B cell (primary cell): ENCODE measurements at regions not wholly inside any gene's neighbourhood (a gene's known extent, or its start where the extent isn't known, plus 50 kb on each side); places are given as distances from the start of the nearest gene placed in this dataset.

Source experiments
- ATAC-seq: fragments of 200-7000 bp; cut with Tn5 transposase; one replicate; pipeline ENCODE4 v1.10.0; 2021; ENCODE audit warnings: low read depth, mild to moderate bottlenecking, moderate number of reproducible peaks, moderate library complexity
- CTCF ChIA-PET: fragments of 350-600 bp; sonication (Branson Sonifier 250); formaldehyde crosslinking; loops from one replicate; lab custom pipeline; 2021; ENCODE audit warnings: antibody characterized with exemption, inconsistent platforms; lab: Charles Lee
- POLR2A ChIA-PET: fragments of 350-600 bp; sonication (Branson Sonifier 250); formaldehyde crosslinking; loops from one replicate; lab custom pipeline; 2021; ENCODE audit warnings: antibody characterized with exemption; lab: Charles Lee
- DNase-seq: peaks from one replicate; pipeline ENCODE4 v3.0.0; 2013
- H2AFZ ChIP-seq: 2 replicates; pipeline ENCODE4 v1.6.1; 2012; ENCODE audit warnings: mild to moderate bottlenecking, low read depth, low read length; ENCODE audit not compliant: insufficient read depth, poor library complexity, severe bottlenecking
- H3K27ac ChIP-seq, 2 donors: 1 replicate in 1 of 2; 2 replicates in 1 of 2; pipeline ENCODE4 v1.5.1; 2012 to 2013; ENCODE audit warnings: low read length in 2 of 2, mild to moderate bottlenecking in 2 of 2, moderate library complexity in 1 of 2
- H3K27me3 ChIP-seq, 4 experiments: fragments of 200-600 bp in 1 of 4; sonication (generic) in 1 of 4; replicated peaks in 1 of 4; 1 replicate in 2 of 4; 2 replicates in 2 of 4; pipeline versions ENCODE4 v1.6.1 to v1.7.0; 2013 to 2016; ENCODE audit warnings: low read length in 3 of 4, mild to moderate bottlenecking in 2 of 4, mixed read lengths in 1 of 4, moderate library complexity in 1 of 4; ENCODE audit not compliant: insufficient read depth in 4 of 4, control insufficient read depth in 3 of 4; ENCODE audit errors: control extremely low read depth in 1 of 4
- H3K36me3 ChIP-seq, 2 experiments: replicated peaks in 1 of 2; 1 replicate in 1 of 2; 2 replicates in 1 of 2; pipeline versions ENCODE4 v1.6.1 to v1.7.1; 2013; ENCODE audit warnings: low read length in 1 of 2; ENCODE audit not compliant: insufficient read depth in 2 of 2, control insufficient read depth in 1 of 2; ENCODE audit errors: control extremely low read depth in 1 of 2, extremely low read depth in 1 of 2
- H3K4me1 ChIP-seq, 2 donors: fragments of 200-600 bp in 1 of 2; sonication (generic) in 1 of 2; 1 replicate in 1 of 2; 2 replicates in 1 of 2; pipeline versions ENCODE4 v1.5.1 to v1.6.1; 2013 to 2017; ENCODE audit warnings: low read length in 2 of 2; ENCODE audit not compliant: control insufficient read depth in 2 of 2, insufficient read depth in 2 of 2
- H3K4me2 ChIP-seq: replicated peaks from 2 replicates; pipeline ENCODE3; 2012; ENCODE audit warnings: mild to moderate bottlenecking, low read depth, low read length; ENCODE audit not compliant: poor library complexity, severe bottlenecking
- H3K4me3 ChIP-seq, 5 experiments: fragments of 200-600 bp in 1 of 5; sonication (generic) in 1 of 5; 1 replicate in 3 of 5; 2 replicates in 2 of 5; pipeline versions ENCODE4 v1.5.1 to v1.7.0; 2011 to 2016; ENCODE audit warnings: low read length in 4 of 5, mild to moderate bottlenecking in 4 of 5, low read depth in 2 of 5, control low read depth in 1 of 5, moderate library complexity in 1 of 5; ENCODE audit not compliant: insufficient read depth in 1 of 5; ENCODE audit errors: control extremely low read depth in 1 of 5, extremely low read depth in 1 of 5
- H3K79me2 ChIP-seq: fragments of 200-600 bp; sonication (generic); one replicate; pipeline ENCODE4 v1.6.0; 2016; ENCODE audit warnings: low read length; ENCODE audit not compliant: control insufficient read depth, insufficient read depth
- H3K9ac ChIP-seq: fragments of 200-600 bp; sonication (generic); 2 replicates; pipeline ENCODE4 v1.6.1; 2017; ENCODE audit warnings: mild to moderate bottlenecking, low read length, moderate library complexity
- H3K9me3 ChIP-seq, 3 donors: one replicate each; pipeline versions ENCODE4 v1.6.1 to v1.7.1; 2013; ENCODE audit warnings: low read length in 2 of 3; ENCODE audit not compliant: control insufficient read depth in 2 of 3, insufficient read depth in 1 of 3; ENCODE audit errors: control extremely low read depth in 1 of 3
- H4K20me1 ChIP-seq: 2 replicates; pipeline ENCODE4 v1.6.0; 2012; ENCODE audit warnings: mild to moderate bottlenecking, low read length; ENCODE audit not compliant: insufficient read depth, control insufficient read depth, poor library complexity, severe bottlenecking
- H3K27ac Mint-ChIP-seq: one replicate; pipeline ENCODE4 v1.8.0; 2021; ENCODE audit warnings: mixed read lengths
- H3K27me3 Mint-ChIP-seq: one replicate; pipeline ENCODE4 v1.8.0; 2021; ENCODE audit warnings: mixed read lengths
- H3K4me1 Mint-ChIP-seq: one replicate; pipeline ENCODE4 v1.8.0; 2021; ENCODE audit warnings: mixed read lengths
- H3K4me3 Mint-ChIP-seq: one replicate; pipeline ENCODE4 v1.8.0; 2021; ENCODE audit warnings: mixed read lengths
- H3K9me3 Mint-ChIP-seq: one replicate; pipeline ENCODE4 v1.8.0; 2022; ENCODE audit warnings: mixed read lengths; ENCODE audit not compliant: insufficient read depth
- CTCF ChIP-seq: fragments of 200-600 bp; IDR thresholded peaks from one replicate; pipeline ENCODE4 v1.8.0; 2022; ENCODE audit warnings: antibody characterized with exemption, mild to moderate bottlenecking
- EZH2 ChIP-seq: IDR thresholded peaks from 2 replicates; pipeline ENCODE4 v1.6.1; 2012; ENCODE audit warnings: borderline replicate concordance, low read depth, mild to moderate bottlenecking, moderate library complexity, low read length; ENCODE audit not compliant: insufficient read depth, poor library complexity, severe bottlenecking
- WGBS: methylation state at CpG from one replicate; pipeline ENCODE4 v1.1.5; 2013; ENCODE audit warnings: missing lambda C conversion rate; ENCODE audit not compliant: insufficient coverage; 5-methylcytosine and 5-hydroxymethylcytosine counted together
- intact Hi-C: fragments of 100-400 bp; cut with micrococcal nuclease; formaldehyde crosslinking; loops from one replicate; pipeline ENCODE4 v1.10.0; 2022

GRCh38 chr1:83087851-83088250 lies 911.1 kb downstream of the TTLL7 start:
- H4K20me1 ChIP-seq = no peaks in the 10 kb centered on the region
- H3K27ac ChIP-seq = no peak overlapping the region
- Mint-ChIP-seq H3K27me3 (no peaks in the 10 kb centered on the region), H3K27ac (no peak overlapping the region), H3K9me3 (no peaks in the 10 kb centered on the region), H3K4me1 (no peaks in the 10 kb centered on the region), H3K4me3 (no peak overlapping the region)
- no peaks in the 10 kb centered on the region for H3K79me2 ChIP-seq
- intact Hi-C loops = no loop called here
- no peaks in the 10 kb centered on the region for H3K36me3 ChIP-seq
- no peak overlapping the region for H3K9ac ChIP-seq
- H3K9me3 ChIP-seq = no peaks in the 10 kb centered on the region
- H3K27me3 ChIP-seq = no peaks in the 10 kb centered on the region
- H3K4me3 ChIP-seq = no peak overlapping the region
- no peak for DNase-seq
- ChIA-PET CTCF (no interaction called here), POLR2A (no interaction called here)
- TF ChIP-seq EZH2 = no peak
- TF ChIP-seq CTCF = no peak
- no peak overlapping the region for H2AFZ ChIP-seq
- WGBS = no CpG with 5 or more reads among the region's 2 CpGs
- ATAC-seq = no peak
- no peaks in the 10 kb centered on the region for H3K4me1 ChIP-seq
- no peak overlapping the region for H3K4me2 ChIP-seq

GRCh38 chr1:83086986-83087512 lies 911.9 kb downstream of the TTLL7 start:
- H3K9ac ChIP-seq = no peak overlapping the region
- Mint-ChIP-seq H3K27ac (no peak overlapping the region), H3K9me3 (no peaks in the 10 kb centered on the region), H3K4me1 (no peaks in the 10 kb centered on the region), H3K27me3 (no peaks in the 10 kb centered on the region), H3K4me3 (no peak overlapping the region)
- intact Hi-C loops = no loop called here
- H3K36me3 ChIP-seq = no peaks in the 10 kb centered on the region
- POLR2A ChIA-PET = no interaction called here
- DNase-seq (no peak), ATAC-seq (no peak)
- WGBS = 100% methylated on average over 5 of the region's 6 CpGs
- H4K20me1 ChIP-seq = no peaks in the 10 kb centered on the region
- H3K4me1 ChIP-seq = no peaks in the 10 kb centered on the region
- CTCF ChIA-PET = no interaction called here
- H2AFZ ChIP-seq = no peak overlapping the region
- no peaks in the 10 kb centered on the region for H3K79me2 ChIP-seq
- H3K4me2 ChIP-seq = no peak overlapping the region
- no peaks in the 10 kb centered on the region for H3K27me3 ChIP-seq
- TF ChIP-seq CTCF = no peak
- TF ChIP-seq EZH2 = no peak
- H3K27ac ChIP-seq = no peak overlapping the region
- no peak overlapping the region for H3K4me3 ChIP-seq
- no peaks in the 10 kb centered on the region for H3K9me3 ChIP-seq
